Stimulated activated naive CD8-positive, alpha-beta T cell treated with anti-CD3 and anti-CD28 coated beads, Interleukin-15, amount 100 ng/mL, for 72 hours (primary cell): ENCODE measurements at regions not wholly inside any gene's neighbourhood (a gene's known extent, or its start where the extent isn't known, plus 50 kb on each side); places are given as distances from the start of the nearest gene placed in this dataset.

Experiments
- ATAC-seq: fragments of 150-1000 bp; cut with Tn5 transposase; 2 replicates; pipeline ENCODE4 v1.10.0; 2021; ENCODE audit warnings: mild to moderate bottlenecking, moderate library complexity
- DNase-seq, 2 donors: peaks; one replicate each; pipeline ENCODE4 v3.0.0; 2021 to 2022
- H3K27ac Mint-ChIP-seq, 2 donors: one replicate each; pipeline ENCODE4 v1.8.0; 2022; ENCODE audit warnings: mild to moderate bottlenecking in 2 of 2, mixed read lengths in 2 of 2, moderate library complexity in 2 of 2
- H3K27me3 Mint-ChIP-seq: one replicate; pipeline ENCODE4 v1.8.0; 2022; ENCODE audit warnings: mixed read lengths
- H3K4me1 Mint-ChIP-seq: one replicate; pipeline ENCODE4 v1.8.0; 2022; ENCODE audit warnings: mild to moderate bottlenecking, mixed read lengths
- H3K4me3 Mint-ChIP-seq, 2 donors: one replicate each; pipeline ENCODE4 v1.8.0; 2022; ENCODE audit warnings: mild to moderate bottlenecking in 2 of 2, mixed read lengths in 2 of 2, moderate library complexity in 1 of 2
- H3K9me3 Mint-ChIP-seq, 2 donors: one replicate each; pipeline ENCODE4 v1.8.0; 2022; ENCODE audit warnings: mixed read lengths in 2 of 2

DNA sequence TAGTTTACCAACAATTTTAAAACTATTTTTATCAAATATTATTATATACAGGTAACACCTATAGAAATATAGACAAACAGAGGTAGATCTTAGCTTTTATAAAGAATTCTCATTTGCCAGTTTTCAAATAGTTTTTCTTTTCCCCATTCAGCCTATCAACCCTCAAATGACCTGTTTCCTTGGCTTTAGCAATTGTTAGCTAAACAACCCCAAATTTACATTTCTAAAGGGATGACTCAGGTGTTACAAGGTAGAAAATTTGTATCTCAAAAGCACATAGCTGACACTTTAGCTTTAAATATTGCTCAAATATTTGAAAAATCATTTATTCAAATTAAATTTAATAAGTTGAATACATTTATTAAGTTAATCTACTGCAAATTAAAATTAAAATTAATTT, 1207.2 kb downstream of the SLITRK1 start:
- no peak for DNase-seq
- H3K4me1 Mint-ChIP-seq = no peaks in the 10 kb centered on the region
- no peak for ATAC-seq
- no peaks in the 10 kb centered on the region for H3K9me3 Mint-ChIP-seq
- H3K27me3 Mint-ChIP-seq = no peaks in the 10 kb centered on the region
- no peak overlapping the region for H3K27ac Mint-ChIP-seq
- no peak overlapping the region for H3K4me3 Mint-ChIP-seq

DNA sequence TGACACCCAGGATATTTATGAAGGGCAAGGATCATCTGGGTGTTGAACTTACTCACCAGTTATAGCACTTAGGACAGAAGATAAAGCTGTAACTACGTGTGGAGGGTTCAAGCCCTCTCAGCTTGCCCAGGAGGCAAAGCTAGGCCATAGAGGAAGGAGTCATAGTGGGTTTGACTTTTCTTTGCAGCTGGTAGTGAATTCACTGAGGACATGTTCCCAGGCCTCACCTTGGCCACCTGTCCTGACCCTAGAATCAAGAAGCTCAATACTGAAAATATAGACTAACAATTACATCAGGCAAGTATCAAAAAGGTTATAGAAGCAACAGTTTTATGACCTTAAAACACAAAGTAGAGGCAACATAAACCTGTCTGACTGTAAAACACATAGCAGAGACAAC, 1207.7 kb downstream of the SLITRK1 start:
- Mint-ChIP-seq H3K4me3 (no peak overlapping the region), H3K4me1 (no peaks in the 10 kb centered on the region), H3K9me3 (no peaks in the 10 kb centered on the region), H3K27me3 (no peaks in the 10 kb centered on the region), H3K27ac (no peak overlapping the region)
- no peak for ATAC-seq
- DNase-seq = no peak

DNA sequence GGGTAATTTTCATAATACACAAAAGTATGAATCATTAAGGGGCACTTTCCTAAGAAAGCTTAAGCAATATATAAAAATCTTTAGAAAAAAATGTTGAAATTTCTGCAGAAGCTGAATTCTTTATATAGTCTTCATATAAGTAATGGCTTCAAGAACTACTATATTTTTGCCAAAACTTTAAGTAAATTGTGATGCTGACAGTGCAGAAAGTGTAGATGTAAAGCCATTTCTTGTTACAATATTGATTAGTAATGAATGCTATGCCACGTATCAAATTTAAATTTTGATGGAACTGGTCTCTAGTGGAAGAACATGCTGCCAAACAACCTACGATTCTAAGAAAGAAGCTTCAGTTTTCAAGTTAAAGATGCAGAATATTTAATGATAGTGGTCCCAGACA, 1210.0 kb downstream of the SLITRK1 start:
- Mint-ChIP-seq H3K9me3 (no peaks in the 10 kb centered on the region), H3K4me1 (no peaks in the 10 kb centered on the region), H3K27ac (no peak overlapping the region), H3K27me3 (no peaks in the 10 kb centered on the region), H3K4me3 (no peak overlapping the region)
- no peak for ATAC-seq
- DNase-seq = no peak

DNA sequence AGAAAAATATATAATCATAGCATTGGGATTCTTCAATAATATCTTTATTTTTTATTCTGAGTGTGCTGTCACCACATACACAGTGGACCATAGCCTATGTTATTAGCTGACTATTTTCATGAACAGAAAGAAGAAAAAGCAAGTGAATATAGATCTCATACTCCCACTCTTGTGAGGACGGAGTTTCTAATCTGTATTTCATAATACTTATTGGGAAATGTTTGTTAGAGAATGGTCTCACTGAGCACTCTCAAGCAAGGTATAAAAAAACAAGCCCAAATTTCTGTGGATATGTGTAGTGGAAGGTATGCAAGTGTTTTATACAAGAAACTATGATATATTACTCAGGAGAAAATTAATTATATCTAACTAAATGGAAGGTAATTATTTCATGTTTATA, 1218.1 kb downstream of the SLITRK1 start:
- no peak overlapping the region for H3K27ac Mint-ChIP-seq
- no peaks in the 10 kb centered on the region for H3K27me3 Mint-ChIP-seq
- ATAC-seq = no peak
- H3K4me3 Mint-ChIP-seq = no peak overlapping the region
- DNase-seq = no peak
- no peaks in the 10 kb centered on the region for H3K9me3 Mint-ChIP-seq
- no peaks in the 10 kb centered on the region for H3K4me1 Mint-ChIP-seq

DNA sequence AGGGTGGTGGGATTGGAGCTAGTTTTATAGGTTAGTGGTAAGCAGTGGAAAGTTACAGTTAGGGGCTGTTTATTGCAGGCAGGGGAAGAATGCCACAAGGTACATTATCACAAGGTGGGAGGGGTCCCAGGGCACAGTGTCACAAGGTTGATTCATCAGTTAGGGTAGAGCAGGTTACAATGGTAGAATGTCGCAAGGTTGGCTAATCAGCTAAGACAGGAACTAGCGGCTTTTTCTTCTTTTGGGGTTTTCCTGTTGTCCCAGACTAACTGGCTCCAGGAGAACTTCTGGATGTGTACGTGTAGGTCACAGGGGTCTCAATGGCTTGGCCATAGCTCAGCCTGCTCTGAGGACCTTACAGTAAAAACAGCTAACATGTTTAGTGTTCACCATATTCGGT, 1221.1 kb downstream of the SLITRK1 start:
- ATAC-seq = no peak

DNA sequence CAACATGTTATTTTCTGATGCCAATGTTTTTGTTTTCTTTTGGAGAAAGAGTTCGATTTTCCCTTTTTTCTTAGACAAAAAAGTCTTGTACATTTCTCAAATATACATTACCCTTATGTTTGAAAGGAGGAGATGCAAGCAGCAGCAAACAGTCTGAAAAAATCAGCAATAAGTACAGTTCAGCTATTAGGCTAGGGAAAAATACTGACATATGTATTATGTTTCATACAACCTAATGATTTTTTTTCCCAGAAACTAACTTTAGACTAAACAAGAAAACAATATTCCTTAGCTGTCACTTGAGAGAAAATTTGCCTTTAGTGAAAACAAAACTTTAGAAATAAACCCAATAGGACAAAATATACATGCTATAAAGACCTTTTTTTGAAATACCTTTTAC, 1223.5 kb downstream of the SLITRK1 start:
- Mint-ChIP-seq H3K27me3 (no peaks in the 10 kb centered on the region), H3K4me1 (no peaks in the 10 kb centered on the region), H3K4me3 (no peak overlapping the region)

More for the DNA sequence above, 1221.1 kb downstream of the SLITRK1 start:
- Mint-ChIP-seq H3K27me3 (no peaks in the 10 kb centered on the region), H3K4me3 (no peak overlapping the region), H3K4me1 (no peaks in the 10 kb centered on the region), H3K27ac (no peak overlapping the region), H3K9me3 (no peaks in the 10 kb centered on the region)
- no peak for DNase-seq

DNA sequence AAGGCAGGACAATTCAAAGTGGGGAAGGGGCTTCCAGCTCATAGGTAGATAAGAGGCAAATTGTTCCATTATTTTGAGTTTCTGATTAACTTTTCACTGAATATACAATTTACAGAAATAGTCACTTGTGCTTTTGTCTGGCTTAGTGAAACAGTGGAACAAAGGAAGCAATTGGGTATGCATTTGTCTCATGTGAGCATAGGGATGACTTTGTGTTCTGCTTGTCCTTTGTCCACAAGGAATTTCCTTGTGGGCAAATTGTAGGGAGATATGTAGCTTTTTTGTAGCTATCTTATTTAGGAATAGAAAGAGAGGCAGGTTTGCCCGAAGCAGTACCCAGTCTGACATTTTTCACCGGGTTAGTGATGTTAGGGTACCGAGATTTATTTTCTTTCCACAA, 1224.8 kb downstream of the SLITRK1 start:
- H3K4me1 Mint-ChIP-seq = no peaks in the 10 kb centered on the region
- no peak overlapping the region for H3K27ac Mint-ChIP-seq
- ATAC-seq (no peak), DNase-seq (no peak)
- H3K9me3 Mint-ChIP-seq = no peaks in the 10 kb centered on the region
- H3K27me3 Mint-ChIP-seq = no peaks in the 10 kb centered on the region
- H3K4me3 Mint-ChIP-seq = no peak overlapping the region

More for the DNA sequence above, 1223.5 kb downstream of the SLITRK1 start:
- DNase-seq (no peak), ATAC-seq (no peak)
- no peaks in the 10 kb centered on the region for H3K9me3 Mint-ChIP-seq
- no peak overlapping the region for H3K27ac Mint-ChIP-seq

DNA sequence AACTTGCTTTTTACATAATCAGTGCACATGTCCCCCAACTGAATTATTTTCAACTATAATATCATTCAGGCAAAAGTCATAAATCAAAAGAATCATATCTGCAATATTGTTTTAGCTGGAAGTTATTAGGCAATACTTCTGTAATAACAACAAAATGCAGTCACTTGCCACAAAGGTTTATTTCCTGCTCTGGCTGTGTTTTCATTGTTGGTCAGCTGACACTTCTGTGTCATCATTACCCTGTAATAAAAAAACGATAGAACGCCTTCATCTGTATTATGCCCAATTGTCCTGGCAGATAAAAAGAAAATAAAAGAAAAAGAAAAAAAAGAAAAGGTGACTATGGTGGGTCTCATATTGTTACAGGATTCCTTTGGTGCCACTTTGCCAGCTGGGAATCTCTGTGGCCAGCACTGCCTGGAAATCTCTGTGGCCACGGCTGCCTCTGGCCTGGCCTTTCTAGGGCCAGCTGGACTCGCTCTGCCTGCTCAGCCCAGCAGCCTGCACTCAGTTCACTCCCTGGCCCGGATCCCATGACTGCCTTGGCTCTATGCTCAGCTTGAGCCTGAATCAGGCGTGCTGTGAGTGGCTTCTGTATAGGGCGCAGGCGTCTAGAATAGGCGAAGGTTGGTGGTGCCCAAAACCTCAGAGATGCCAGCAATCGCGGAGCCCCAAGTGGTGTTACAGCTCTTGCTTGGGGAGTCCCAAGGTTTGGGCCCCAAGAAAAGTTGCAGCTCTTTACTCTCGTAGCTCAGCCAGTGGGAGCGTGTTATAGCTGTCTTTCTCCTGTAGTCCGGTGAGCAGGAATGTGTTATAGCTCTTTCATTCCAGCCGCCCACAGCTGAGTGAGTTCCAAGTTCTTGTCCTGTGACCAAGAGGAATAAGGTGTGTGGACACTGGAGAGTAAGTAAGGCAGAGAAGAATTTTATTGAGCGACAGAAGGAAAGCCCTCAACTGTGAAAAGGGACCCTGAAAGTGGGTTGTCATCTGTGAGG, 1227.1 kb downstream of the SLITRK1 start:
- no peaks in the 10 kb centered on the region for H3K27me3 Mint-ChIP-seq
- no peaks in the 10 kb centered on the region for H3K9me3 Mint-ChIP-seq
- peak overlapping the region in 1 of 2 donors; percentile 48 for H3K27ac Mint-ChIP-seq
- DNase-seq = no peak
- H3K4me1 Mint-ChIP-seq = no peaks in the 10 kb centered on the region
- no peak overlapping the region for H3K4me3 Mint-ChIP-seq
- ATAC-seq = no peak

DNA sequence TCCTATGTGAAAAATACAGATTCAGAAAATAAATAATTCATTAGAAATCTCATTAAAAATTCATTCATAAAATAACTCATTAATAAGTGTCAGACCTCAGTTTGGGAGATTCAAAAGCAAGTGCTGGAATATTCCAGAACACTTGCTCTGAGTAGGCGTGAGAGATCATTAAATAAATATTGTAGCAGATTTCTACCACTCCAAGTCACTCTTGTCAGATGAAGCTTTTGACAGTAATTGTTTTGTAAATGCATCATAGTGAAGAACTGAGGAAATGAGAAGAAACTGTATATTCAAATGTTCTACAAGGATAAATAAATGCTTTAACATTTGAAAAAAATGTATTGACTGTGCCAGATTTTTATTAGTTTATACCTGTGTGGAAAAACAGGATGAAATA, 1228.1 kb downstream of the SLITRK1 start:
- Mint-ChIP-seq H3K9me3 (no peaks in the 10 kb centered on the region), H3K27ac (no peak overlapping the region), H3K4me1 (no peaks in the 10 kb centered on the region), H3K4me3 (no peak overlapping the region), H3K27me3 (no peaks in the 10 kb centered on the region)
- ATAC-seq (no peak), DNase-seq (no peak)

DNA sequence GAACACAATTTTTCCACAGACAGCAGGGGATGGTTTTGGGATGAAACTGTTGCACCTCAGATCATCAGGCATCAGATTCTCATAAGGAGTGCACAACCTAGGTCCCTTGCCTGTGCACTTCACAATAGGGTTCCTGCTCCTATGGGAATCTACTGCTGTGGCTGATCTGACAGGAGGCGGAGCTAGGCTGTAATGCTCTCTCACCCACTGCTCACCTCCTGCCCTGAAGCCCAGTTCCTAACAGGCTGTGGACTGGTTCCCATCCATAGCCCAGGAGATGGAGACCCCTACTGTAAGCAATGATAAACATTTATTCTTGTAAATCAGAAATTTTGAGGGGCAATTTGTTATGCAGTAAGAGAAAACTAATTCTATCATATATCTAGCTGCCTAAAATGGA, 1234.7 kb downstream of the SLITRK1 start:
- ATAC-seq = no peak
- Mint-ChIP-seq H3K4me1 (no peaks in the 10 kb centered on the region), H3K4me3 (no peak overlapping the region), H3K27ac (no peak overlapping the region), H3K27me3 (no peaks in the 10 kb centered on the region), H3K9me3 (no peaks in the 10 kb centered on the region)
- DNase-seq = no peak

DNA sequence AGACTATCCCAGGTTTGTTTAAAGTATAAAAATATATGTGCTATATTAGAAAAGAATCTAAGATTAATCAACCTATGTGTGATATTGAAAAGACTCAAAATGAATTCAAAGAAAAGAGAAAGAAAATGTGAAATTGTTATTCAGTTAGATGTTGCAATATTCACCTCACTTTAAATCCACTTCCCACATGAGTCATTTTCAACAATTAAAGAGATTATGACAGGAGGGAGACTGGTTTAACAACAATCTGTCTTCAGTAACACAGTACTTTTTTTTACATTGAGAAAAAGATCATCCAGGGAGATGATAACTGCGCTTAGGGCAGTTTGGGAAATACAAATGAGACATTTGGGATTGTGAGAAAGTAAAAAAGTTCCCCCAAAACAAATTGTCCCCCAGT, 1246.2 kb downstream of the SLITRK1 start:
- Mint-ChIP-seq H3K27me3 (no peaks in the 10 kb centered on the region), H3K27ac (no peak overlapping the region), H3K4me3 (no peak overlapping the region), H3K4me1 (no peaks in the 10 kb centered on the region), H3K9me3 (peaks cover 11 to 15% of the 10 kb centered on the region in 2 donors)
- no peak for DNase-seq
- no peak for ATAC-seq

DNA sequence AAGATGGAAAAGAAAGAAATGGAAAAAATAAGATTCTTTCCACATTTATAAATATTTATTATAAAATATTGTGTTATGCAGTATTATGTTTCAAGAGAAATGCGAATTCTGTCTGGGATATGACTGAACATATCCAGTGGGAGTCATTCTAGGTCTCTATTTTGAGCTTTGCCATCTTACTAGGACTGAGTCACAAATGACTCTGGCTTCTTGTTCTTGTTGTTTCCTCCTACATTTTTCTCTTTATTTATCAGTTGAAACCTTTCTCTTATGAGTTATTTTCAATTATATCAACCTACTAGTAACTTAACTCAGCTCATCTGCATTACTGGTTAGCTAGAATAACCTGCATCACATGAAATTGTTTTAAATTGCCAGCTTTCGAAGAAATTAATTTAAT, 1247.3 kb downstream of the SLITRK1 start:
- no peak overlapping the region for H3K27ac Mint-ChIP-seq
- no peak overlapping the region for H3K4me3 Mint-ChIP-seq
- H3K4me1 Mint-ChIP-seq = no peaks in the 10 kb centered on the region
- no peak for DNase-seq
- no peaks in the 10 kb centered on the region for H3K27me3 Mint-ChIP-seq
- ATAC-seq = no peak
- H3K9me3 Mint-ChIP-seq = peaks cover 11 to 15% of the 10 kb centered on the region in 2 donors

DNA sequence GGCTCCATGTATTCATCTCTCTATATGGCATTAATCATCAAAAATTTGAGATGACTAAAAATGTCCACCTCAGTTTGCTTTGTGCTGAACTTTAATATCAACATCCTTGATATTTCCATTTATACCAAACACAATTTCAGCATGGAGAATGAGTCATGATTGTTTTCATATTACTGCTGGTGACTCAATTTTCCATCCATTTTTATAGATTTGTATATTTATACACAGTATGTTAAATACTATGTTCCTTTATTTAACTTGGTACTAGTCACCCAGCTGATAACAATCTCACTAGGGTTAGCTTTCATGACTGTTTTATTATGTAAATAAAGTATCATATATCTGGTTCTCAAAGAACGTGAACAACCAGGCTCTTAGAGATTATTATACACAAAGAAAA, 1255.1 kb downstream of the SLITRK1 start:
- no peaks in the 10 kb centered on the region for H3K4me1 Mint-ChIP-seq
- no peak for ATAC-seq
- H3K27me3 Mint-ChIP-seq = no peaks in the 10 kb centered on the region
- DNase-seq = no peak
- H3K4me3 Mint-ChIP-seq = no peak overlapping the region
- H3K9me3 Mint-ChIP-seq = no peaks in the 10 kb centered on the region
- no peak overlapping the region for H3K27ac Mint-ChIP-seq

DNA sequence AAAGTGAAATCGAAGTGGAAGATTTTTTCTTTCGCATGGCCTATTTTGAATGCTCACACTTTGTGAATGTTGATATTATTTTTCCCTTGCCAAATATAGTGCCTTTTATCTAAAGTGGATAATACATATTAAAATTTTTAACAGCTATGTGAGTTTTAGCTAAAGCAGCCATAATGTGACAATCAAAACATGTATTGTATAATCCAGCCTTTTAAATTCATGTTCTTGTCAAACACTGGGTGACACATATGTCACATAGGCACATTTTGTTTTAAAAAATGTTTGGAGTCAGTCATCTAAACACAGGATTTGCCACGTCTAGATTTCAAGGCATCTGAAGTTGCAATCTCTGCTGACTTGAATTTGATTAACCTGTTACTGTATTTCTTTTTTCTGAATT, 1256.6 kb downstream of the SLITRK1 start:
- Mint-ChIP-seq H3K4me3 (no peak overlapping the region), H3K27me3 (no peaks in the 10 kb centered on the region), H3K4me1 (no peaks in the 10 kb centered on the region), H3K27ac (no peak overlapping the region), H3K9me3 (no peaks in the 10 kb centered on the region)
- ATAC-seq = no peak
- no peak for DNase-seq

DNA sequence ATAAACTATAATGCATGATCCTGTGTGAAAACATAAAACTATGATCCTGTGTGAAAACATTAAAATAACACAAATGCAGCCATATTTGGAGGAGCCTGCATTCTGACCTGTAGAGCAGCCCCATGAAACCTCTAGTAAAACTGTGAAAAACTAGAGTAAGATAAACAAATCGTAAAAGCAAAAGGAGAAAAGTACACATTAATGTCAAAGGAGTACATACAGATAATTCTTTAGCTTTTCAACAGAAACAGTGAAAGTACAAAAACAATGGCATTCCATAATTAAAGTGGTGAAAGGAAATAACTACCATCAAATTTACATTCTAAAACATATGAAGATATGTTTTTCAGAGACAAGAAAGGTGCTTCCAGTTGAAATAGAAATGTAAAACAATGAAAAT, 1267.2 kb downstream of the SLITRK1 start:
- Mint-ChIP-seq H3K27ac (no peak overlapping the region), H3K4me1 (no peaks in the 10 kb centered on the region), H3K27me3 (no peaks in the 10 kb centered on the region), H3K9me3 (no peaks in the 10 kb centered on the region), H3K4me3 (no peak overlapping the region)
- DNase-seq (no peak), ATAC-seq (no peak)

DNA sequence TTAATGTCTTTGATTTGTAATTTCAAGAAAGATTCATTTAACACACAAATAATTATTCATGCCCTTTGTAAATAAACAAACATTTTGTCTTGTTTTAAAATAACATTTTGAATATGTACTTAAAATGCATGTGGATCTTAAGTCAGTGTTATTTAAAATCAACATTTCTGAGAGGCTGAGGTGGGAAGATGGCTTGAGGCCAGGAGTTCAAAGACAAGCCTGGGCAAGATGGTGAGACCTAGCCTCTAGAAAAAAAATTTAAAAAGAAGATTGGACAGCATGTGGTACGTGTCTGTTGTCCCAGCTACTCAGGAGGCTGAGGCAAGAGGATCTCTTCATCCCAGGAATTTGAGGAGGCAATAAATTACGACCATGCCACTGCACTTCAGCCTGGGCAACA, 1268.2 kb downstream of the SLITRK1 start:
- DNase-seq (no peak), ATAC-seq (no peak)
- Mint-ChIP-seq H3K4me1 (no peaks in the 10 kb centered on the region), H3K27me3 (no peaks in the 10 kb centered on the region), H3K9me3 (no peaks in the 10 kb centered on the region), H3K4me3 (no peak overlapping the region), H3K27ac (no peak overlapping the region)

DNA sequence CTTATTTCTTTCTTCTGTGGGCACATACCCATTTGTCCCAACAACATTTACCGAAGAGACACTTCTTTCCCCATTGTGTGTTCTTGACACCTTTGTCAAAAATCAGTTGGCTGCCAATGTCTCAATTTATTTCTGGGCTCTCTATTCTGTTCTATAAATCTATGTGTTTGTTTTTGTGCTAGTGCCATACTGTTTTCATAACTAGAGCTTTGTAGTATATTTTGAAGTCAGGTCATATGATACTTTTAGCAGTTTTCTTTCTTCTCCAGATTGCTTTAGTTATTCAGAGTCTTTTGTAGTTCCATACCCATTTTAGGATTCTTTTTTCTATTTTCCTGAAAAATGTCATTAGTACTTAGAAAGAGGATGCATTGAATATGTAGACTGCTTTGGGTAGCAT, 1276.3 kb downstream of the SLITRK1 start:
- no peak for ATAC-seq
- H3K9me3 Mint-ChIP-seq = peaks cover 9 to 25% of the 10 kb centered on the region in 2 donors

More for the DNA sequence above, 1276.3 kb downstream of the SLITRK1 start:
- Mint-ChIP-seq H3K4me1 (no peaks in the 10 kb centered on the region), H3K4me3 (no peak overlapping the region), H3K27me3 (no peaks in the 10 kb centered on the region), H3K27ac (no peak overlapping the region)
- DNase-seq = no peak
